Inflammatory macrophage (primary cell): ENCODE measurements at regions not wholly inside any gene's neighbourhood (a gene's known extent, or its start where the extent isn't known, plus 50 kb on each side); places are given as distances from the start of the nearest gene placed in this dataset.

Source experiments
- DNase-seq, 2 donors: peaks; one replicate each; pipeline ENCODE4 v3.0.0-alpha.2; 2020 to 2022

DNA sequence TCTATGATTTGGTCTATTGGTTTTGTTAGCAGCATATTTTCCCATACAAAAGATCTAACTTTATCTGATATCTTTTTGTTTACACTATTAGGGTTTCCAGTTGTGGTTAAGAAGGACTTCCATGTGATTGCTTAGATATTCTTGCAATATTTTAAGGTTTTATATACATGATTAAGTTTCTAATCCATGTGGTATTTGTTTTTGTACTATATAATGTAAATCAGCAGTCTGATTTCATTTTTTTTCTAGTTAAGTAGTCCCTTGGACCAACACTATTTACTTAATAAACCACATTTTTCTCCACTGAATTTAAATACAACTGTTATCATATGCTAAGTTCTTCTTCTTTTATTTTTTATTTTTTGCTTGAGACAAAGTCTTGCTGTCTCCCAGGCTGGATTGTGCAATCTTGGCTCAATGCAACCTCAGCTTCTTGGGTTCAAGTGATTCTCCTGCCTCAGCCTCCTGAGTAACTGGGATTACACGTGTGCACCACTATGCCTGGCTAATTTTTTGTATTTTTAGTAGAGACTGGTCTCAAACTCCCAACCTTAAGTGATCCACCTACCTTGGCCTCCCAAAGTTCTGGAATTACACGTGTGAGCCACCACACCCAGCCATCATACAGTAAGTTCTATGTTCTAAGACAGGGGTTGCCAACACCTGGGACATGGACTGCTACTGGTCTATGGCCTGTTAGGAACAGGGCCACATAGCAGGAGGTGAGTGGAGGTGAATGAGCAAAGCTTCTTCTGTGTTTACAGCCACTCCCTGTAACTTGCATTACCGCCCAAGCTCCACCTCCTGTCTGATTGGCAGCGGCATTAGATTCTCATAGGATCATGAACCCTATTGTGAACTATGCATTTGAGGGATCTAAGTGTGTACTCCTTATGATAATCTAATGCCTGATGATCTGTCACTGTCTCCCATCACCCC, 58.5 kb upstream of the RAB27B start:
- no peak for DNase-seq

DNA sequence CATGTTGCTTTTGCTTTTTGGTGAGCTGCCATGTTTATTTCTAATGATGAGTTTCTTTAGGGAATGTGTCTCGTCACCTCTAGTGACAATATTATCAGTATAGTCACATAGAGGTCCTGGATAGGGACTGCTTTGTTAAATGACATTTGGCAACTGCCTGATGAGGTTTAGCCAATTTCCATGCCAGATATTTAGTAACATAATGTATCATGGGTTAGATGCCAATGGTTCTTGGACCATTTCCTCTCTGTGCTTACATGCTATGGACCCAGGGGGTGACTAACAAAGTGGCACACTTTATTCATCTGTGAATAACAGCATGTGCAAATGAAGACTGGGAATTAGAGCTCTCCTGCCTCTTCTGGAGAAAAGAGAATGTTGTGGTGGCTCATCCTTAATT, 56.2 kb upstream of the RAB27B start:
- no peak for DNase-seq

DNA sequence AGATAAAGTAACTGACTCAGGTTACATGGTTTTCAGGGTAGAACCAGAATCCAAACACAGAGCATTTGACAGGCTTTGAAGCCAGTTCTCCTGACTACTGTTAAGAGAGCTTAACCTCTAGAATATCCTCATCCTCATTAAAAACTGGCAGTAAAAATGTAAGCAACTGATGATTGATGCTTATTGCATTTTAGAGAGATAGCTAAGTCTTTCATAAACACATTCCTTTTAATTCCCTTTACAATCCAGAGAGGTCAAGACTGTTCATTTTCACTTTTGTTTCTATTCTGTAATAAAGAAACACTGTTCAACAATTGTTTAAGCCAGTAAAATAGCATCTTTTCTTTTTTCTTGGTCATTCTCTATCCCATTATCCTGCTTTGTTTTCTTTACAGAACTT, 53.9 kb upstream of the RAB27B start:
- no peak for DNase-seq

- DNase-seq: no peak
These were observed 53.2 kb upstream of the RAB27B start for GRCh38 chr18:54774981-54775665.

- DNase-seq: no peak
These were observed 52.6 kb upstream of the RAB27B start for GRCh38 chr18:54775686-54776085.

GRCh38 chr18:54776282-54776977, 51.8 kb upstream of the RAB27B start:
- peak in 1 of 2 donors; percentile 40 for DNase-seq

GRCh38 chr18:54777118-54777791, 51.0 kb upstream of the RAB27B start:
- DNase-seq: no peak

GRCh38 chr18:54777989-54778388, 50.3 kb upstream of the RAB27B start:
- no peak for DNase-seq
